NCI-H1105 (cell line): ENCODE measurements at regions not wholly inside any gene's neighbourhood (a gene's known extent, or its start where the extent isn't known, plus 50 kb on each side); places are given as distances from the start of the nearest gene placed in this dataset.

ENCODE experiments used
- DNase-seq: peaks from one replicate; lab custom pipeline; 2025; lab: John Stamatoyannopoulos, UW

DNA sequence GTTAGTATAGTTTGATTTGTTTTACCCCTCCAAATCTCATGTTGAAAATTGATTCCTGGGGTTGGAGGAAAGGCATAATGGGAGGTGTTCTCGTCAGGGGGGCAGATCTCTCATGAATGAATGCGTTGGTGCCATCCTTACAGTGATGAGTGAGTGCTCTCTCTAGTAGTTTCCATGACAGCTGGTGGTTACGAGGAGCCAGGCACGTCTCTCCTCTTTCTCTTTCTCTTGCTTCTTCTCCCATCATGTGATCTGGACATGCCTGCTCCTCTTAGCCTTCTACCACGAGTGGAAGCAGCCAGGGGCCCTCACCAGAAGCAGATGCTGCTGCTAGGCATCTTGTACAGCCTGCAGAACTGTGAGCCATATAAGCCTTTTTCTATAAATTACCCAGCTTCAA is 454.1 kb downstream of the EFNA5 start:
- no peak for DNase-seq

DNA sequence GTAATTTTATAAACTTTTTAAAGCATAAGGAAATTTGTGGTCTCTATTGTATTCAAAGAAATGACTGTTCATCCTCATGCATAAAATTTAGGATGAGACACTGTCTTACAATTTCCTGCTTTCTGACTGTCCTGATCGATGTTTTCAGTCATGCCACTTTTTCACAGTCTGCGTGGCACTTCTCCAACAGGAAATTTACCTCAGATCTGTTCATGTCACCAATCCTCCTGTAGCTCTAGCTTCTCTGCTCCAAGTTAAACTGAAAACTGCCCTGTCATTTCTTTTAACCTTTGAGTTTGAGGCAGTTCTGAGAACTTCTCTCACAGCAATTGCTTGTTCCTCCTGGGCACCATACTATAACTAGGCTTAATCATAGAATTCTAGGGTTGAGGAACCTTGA is 455.1 kb downstream of the EFNA5 start:
- DNase-seq = no peak

- no peak for DNase-seq
These were observed 457.7 kb downstream of the EFNA5 start for GRCh38 chr5:107213025-107213424.

GRCh38 chr5:107211630-107212029 is 459.1 kb downstream of the EFNA5 start:
- DNase-seq = no peak

- no peak for DNase-seq
These were observed 461.9 kb downstream of the EFNA5 start for GRCh38 chr5:107208867-107209266.

GRCh38 chr5:107204413-107204812 is 466.3 kb downstream of the EFNA5 start:
- no peak for DNase-seq

DNA sequence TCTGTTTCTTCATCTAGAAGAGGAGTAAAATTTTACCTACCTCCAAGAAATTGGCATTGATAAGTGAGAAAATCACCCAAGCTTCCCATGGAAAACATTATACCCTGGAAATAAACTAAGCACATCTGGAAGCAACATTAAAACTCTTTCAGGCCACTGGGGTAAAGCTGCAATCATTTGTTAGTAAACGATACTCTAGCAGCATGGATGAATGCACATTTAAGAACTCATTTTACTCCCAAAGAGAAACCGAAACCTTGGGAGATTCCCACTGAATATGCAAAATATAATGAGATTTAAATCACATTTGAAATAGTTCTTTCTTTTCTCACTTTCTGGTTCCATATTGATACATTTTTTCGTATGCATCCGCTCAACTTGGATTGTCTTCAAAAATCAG is 467.5 kb downstream of the EFNA5 start:
- DNase-seq = no peak

DNA sequence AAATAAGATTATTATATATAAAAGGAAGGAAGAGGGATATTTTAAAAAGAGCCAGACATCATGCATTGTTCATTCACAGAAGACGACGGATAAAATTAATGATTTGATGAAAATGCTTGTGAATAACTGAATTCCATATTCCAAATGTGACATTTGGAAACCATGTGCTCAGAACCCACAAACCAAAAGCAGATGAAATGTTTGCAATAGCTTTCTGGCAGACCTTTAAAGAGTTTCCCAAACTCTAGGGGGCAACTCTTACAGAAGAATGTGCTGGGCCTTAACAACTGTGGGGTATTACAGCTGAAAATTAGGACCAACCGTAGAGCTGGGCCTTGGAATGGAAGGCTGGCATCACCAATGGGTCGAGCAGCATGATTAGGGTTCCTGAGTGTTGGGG is 471.0 kb downstream of the EFNA5 start:
- no peak for DNase-seq

DNA sequence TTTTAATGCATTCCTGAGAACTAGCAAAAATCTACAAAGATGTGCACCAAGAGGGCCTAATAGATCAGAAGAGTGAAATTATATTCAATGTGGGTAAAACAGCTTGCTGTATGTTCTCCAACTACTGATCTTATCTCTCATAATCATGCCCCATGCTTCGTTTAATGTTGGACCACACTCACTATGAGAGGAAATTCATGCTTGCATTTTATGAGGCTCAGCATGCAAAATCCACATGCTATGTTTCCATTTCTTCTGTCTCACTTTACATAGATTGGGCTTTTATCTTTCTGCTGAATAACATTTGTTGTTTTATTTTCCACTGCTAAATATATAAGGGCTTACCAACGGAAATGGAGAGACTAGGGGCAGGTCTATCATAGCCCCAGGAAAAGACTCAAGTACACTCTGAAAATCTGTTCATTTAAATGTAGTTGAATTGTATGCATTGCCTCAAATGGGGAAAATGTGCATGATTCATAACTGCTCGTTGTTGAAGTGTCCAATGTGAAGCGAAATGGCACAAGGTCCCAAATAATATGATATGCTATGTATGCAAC is 474.2 kb downstream of the EFNA5 start:
- no peak for DNase-seq

- no peak for DNase-seq
These were observed 474.8 kb downstream of the EFNA5 start for GRCh38 chr5:107195890-107196395.

DNA sequence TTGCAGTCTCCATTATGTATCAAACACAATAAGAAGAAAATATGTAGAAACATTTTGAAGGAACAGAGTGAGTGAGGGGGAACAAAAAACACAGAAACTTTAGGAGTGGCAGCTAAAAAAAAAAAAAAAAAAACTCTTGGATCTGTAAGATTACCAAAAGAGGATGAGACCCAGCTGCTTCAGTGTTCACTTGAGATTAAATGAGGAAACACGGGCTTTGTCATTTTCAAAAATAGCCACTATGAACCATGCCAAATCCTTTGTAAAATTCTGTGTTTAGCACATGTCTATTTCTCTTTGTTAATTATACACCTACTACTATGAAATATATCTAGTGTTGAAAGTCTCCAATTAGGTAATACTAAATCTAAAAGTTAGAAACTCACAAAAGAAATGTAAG is 485.9 kb downstream of the EFNA5 start:
- no peak for DNase-seq

- DNase-seq = no peak
These were observed 486.7 kb downstream of the EFNA5 start for GRCh38 chr5:107184066-107184465.

GRCh38 chr5:107170620-107171019 is 500.1 kb downstream of the EFNA5 start:
- no peak for DNase-seq

DNA sequence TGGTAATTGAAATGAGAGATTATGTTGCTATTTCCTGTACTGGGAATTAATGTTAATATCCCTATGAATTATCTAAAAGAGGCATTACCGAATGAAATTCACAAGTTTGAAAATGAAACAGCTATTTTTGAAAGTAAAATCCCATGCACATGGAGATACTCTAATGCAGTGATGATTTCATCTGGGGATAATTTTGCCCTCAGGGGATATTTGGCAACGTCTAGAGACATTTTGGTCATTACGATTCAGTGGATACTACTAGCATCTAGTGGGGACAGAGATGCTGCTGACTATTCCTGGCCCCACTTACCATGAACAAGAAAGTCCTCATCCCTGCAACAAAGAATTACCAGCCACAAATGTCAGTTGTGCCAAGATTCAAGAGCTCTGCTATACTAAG is 500.9 kb downstream of the EFNA5 start:
- DNase-seq = no peak

- DNase-seq = no peak
These were observed 501.6 kb downstream of the EFNA5 start for GRCh38 chr5:107168848-107169752.

- DNase-seq = no peak
These were observed 502.7 kb downstream of the EFNA5 start for GRCh38 chr5:107168086-107168485.

DNA sequence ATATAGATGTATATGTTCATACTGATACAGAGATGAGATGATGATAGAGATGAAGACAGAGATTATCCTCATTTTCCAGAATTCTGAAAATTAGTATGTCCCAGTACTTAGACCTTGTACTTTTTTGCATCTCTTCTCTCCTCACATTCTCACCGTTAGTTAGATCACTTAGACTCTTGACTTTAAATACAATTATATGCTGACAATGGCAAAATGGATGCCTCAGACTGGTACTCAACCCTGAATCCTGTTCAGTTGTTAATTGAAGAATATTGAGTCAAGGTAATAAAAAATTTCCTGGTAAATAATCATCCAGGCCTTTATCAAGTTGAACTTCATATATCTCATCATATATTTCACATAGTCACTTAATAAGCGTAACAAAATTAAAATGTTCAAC is 505.4 kb downstream of the EFNA5 start:
- no peak for DNase-seq

DNA sequence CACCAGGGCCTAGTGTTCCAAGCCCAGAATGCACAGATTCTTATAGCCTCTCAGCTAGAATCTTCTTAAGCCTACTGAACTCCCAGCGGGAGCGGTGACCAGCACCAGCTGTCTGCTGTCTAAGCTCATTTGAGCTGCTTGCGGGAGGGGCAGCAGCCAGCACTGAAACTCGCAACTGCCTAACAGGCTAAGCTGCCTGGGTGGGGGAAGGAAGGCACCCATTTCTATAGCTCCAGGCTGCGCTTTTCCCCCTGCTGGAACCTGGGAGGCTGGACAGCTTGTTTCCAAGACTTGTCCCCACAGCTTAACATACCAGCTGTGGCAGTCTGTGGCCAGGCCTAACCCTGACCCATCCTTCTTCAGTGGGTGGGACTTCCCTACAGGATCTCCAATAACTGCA is 512.9 kb downstream of the EFNA5 start:
- no peak for DNase-seq

DNA sequence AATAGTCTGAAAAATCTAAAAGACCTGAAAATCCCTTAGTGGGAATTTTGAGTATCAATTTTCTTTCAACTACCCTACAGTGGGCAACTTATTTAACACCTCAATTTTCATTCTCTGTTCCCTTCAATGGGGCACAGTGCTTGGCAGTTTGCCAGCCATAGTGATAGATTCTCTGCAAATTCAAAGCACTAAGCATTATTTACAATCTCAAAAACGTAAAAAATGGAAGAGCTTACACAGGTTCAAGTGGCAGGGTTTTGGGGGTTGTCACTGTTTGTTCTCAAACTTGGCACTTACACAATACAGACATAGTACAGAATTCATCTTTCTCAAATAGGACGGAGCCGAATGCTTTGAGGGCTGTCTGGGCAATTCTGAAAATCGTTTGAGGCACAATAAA is 515.0 kb downstream of the EFNA5 start:
- DNase-seq = peak; percentile 45

DNA sequence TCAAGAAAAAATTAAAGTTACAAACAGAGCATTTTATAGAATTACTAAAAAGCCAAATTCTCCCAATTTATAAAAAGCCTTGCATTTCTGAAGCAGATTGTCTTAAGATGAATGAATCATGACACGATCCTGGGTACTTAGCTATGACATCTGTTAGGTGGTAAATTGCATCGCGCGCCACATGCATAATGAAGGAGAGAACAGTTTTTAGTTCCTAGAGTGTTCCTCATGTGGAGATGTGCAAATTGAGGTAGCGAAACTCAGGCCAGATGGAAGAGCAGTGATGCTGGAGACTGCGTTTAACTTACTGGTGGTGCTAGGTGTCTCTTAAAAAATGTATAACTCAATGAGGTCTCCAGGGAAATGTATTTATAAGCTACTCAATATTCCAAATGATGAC is 516.1 kb downstream of the EFNA5 start:
- no peak for DNase-seq

GRCh38 chr5:107153283-107153682 is 517.5 kb downstream of the EFNA5 start:
- no peak for DNase-seq

GRCh38 chr5:107149243-107150005 is 521.3 kb downstream of the EFNA5 start:
- DNase-seq = no peak

DNA sequence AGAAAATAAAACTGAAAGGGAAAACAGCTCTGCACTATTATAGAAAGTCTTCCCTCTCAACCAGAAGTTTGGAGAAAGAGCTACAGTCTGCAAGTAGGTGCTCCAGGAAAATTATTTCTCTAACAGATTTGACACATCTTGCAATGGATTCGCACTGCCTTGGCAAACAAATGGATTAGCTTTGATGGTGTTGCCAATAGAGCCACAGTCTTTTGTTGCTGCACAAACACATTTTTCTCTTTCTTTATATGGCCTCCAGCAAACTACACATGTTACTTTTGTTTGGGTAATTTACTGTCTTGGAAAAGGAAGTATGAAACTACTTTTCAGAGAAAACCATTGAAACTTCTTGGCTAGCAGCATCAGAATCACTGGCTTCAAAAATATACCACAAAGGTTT is 523.1 kb downstream of the EFNA5 start:
- DNase-seq = no peak
